ENCODE measurements at regions not wholly inside any gene's neighbourhood (a gene's known extent, or its start where the extent isn't known, plus 50 kb on each side); places are given as distances from the start of the nearest gene placed in this dataset.

DNA sequence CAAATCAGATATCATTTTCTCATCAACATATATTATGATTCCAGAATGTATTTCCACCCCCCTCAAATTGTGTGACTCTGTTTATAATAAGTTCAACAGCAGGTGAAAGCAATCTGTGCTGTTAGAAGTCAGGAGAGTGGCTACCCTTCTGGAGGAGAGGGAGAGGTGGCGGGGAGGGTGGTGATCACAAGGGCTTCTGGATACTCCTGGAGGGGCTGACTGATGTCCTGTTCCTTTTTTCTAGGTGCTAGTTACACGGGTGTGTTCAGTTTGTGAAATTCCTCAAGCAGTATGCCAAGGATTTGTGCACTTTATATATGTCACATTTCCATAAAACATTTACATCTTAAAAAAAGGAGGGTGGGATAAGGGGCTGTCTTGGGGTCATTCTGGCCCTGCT is 119.1 kb downstream of the IRF8 start:
- DNase-seq (ENCODE audit: low read depth) = no peak

DNA sequence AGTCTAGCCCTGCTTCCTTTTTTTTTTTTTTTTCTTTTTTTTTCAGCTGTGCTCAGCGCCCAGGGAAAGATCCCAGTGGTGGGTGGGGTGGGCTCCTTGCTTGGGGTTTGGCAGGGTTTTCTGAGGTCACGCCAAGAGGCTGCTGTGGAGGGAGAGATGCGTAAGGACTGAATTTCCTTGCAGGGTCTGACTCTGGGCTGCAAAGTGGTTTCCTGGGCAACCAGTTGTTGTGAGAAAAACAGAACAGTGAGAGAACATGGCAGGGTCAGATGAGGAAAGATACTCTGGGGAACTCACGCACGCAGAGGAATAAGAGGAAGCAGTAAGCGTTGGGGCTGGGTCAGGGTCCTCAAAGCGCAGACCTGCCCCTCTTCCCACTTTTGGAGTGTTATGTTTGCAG is 119.5 kb downstream of the IRF8 start:
- no peak for DNase-seq (ENCODE audit: low read depth)

DNA sequence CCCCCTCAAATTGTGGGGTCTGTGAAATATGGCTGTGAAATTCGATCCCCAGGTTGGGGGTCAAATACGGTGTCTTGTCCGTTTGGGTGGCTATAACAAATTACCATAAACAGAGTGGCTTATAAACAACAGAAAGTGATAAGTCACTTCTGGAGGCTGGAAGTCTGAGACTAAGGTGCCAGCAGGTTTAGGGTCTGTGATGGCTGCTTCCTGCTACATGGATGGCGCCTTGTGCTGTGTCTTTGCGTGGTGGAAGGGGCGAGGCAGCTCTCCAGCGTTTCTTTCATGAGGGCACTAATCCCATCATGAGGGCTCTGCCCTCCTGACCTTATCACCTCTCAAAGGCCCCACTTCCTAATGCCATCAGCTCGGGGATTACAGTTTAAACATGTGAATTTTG is 120.0 kb downstream of the IRF8 start:
- DNase-seq (ENCODE audit: low read depth) = no peak

DNA sequence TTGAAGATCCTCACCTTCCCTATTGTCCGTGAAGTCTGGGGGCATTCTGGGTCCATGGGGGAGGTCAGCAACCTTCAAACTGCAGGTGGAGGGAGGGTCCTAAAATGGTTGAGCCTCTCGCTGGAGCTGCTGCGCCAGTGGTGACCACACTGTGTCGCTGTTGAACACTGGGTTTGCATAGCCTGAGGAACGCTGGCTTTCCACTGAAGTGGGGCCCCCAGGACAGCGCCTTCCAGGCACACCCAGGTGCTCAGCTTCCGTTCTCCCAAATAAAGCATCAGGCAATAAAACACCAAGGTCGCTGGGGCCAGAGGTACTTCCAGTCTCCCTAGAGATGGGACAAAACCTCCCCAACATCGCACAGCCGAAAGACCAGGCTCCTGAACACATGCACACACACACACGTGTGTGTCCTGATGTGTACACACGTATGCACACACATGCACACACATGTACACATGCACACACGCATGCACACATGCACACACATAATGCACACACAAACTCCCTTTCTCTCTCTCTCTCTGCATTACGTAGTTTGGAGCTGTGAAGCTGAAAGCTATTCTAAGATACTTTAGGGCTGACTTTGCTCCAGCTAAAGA is 120.6 kb downstream of the IRF8 start:
- no peak for DNase-seq (ENCODE audit: low read depth)

DNA sequence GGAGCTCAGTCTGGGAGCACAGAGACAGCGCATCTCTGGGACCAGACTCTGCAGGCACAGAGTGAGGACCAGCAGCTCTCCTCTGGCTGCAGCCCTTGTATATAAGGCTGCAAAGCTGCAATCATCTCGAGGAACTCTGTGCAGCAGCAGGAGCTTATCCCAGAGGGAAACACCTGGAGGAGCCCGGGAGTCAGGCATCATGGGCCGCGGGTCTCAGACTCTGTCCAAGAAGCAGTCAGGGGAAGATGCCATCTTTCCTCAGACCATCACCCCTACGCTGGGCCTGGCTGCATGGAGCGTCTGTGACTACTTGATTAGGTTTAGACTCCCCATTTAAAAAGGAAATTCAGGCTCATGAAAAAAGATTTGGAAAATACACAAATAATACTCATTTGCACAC is 122.0 kb downstream of the IRF8 start:
- no peak for DNase-seq (ENCODE audit: low read depth)

DNA sequence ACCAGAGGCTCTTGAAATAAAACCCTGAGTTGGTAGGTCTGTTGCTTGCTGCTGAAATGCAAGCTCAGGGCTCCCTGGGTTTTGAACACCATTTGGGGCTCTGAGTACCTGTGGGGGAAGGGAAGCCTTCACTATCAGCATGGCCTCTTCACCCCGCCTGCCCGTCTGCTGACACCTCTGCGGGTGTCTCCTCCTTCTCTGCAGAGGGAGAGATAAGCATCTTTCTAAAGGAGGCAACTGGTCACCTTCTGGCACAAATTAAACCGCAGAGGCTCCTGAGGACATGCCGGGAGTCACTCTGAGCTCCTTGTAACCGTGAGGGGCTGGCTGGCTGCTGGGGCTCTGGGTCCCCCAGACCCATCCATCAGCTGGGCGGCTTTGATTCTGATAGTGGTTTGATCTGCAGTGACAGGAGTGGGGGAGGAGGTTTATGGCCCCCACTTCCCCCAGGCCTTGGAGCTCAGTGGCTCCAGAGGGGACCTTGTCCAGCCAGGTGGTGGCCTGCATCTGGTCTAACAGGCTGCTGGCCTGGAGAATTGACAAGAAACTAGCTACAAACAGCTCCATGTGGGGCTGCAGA is 123.5 kb downstream of the IRF8 start:
- DNase-seq (ENCODE audit: low read depth) = no peak

DNA sequence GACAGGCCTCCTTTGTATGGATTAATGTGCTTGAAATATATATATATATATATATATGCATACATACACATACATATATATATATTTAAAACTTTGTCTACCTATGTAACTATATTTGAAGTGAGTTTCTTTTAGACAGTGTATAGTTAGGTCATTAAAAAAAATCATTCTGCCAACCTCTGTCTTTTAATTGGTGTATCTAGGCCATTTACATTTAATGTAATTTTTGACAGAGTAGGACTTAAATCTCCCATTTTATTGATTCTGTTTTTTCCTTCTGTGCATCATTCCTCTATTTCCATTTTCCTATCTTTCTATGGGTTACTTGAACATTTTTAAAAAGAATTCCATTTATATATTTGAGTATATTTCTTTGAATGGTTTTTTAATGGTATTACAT is 125.2 kb downstream of the IRF8 start:
- no peak for DNase-seq (ENCODE audit: low read depth)

DNA sequence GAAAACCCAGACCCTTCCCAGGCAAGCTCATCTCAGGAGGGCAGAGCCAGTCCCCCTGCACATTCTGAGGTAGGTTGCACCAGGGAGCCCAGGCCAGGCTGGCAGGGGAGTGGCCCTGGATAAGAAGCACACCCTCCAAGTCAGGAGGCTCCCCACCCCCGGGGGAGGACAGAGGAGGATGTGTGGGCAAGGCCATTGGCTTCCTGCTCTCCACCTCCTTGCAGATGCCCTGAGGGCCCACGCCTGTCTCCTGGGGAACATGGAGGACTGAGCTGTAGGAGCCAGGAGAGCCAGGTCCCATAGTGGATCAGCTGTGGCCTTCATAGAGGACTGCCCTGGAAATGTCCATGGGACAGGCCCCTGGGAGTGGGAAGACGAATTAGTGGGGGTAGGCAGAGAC is 126.7 kb downstream of the IRF8 start:
- DNase-seq (ENCODE audit: low read depth) = no peak

DNA sequence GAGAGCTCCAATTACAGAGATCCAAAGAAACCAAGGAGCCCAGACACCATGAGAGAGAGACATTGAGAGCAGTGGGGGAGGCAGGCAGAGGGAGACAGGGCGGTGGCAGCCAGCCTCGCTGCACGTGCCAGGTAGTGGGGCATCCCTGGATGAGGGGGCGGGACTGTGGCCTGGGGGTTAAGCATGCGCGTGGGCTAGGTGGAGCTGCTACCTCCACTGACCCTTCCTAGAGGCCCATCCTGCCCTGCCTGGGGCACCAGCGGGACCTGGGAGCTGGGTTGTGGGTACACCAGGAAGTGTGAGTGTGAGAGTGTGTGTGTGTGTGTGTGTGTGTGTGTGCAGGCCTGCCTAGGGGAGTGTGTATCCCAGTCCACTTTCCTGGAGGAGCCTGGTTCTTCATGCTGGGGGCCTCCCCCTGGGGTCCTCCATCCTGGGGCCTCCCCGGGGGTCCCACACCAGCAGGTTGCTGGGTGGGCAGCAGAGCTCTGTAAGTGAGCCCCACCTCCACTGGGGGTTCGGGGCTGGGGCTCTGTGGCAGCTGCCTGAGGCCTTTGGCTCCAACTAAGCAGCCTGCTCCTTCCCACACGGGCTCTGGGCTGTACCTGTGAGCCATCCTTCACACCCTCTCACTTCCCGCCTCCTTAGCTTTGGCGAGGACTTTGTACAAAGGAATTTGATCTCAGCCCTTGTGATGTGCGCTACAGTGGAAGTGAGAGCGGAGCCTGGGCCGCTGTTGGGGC is 127.4 kb downstream of the IRF8 start:
- no peak for DNase-seq (ENCODE audit: low read depth)

DNA sequence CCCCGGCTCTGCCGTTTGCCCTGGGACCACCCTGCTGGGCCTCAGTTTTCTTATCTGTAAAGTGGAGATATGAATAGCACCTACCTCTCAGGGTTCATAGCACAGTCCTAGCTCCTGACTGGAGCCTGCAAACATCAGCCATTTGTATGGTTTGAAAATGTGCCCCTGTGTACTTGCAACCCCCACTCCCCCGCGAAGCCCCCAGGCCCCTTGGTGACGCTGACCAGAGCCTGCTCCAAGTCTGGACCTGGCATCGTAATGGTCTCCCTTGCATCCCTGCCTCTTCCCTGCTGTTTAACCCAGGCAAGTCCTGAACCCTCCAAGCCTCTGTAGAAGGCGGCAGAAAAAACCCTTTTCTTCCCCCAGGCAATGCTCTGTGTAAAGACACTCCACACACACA is 128.0 kb downstream of the IRF8 start:
- DNase-seq (ENCODE audit: low read depth) = no peak

DNA sequence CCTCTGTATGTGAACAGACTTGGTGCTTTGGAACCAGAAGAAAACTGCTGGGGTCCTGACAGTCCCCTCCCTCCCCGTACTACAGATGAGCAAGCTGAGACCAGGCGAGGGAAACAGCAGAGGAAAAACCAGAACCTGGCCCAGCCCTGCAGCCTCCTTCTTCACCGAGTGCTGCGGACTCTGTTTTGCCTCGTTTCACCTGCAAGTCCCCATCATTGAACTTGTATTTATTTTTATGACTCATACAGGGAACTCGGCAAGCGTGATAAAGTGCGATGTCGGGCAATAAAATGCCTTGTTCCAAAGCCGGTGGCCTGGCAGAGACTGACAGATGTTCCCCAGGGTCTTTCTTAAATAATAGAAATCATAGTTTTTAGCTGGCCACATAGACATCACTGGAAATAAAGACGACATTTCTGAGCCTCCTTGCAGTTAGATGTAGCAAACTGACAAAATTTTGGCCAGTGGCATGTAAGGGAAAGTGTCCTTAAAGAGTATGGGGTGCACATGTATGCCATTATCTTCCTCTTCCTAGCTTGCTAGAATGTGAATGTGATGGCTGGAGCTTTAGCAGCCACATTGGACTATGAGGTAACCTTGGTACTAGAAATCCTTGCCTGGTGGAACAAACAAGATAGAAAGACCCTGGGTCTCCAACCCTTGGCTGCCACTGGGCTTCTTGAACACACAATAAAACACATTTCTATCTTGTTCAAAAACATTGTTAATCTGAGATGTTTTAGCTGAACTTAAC is 128.6 kb downstream of the IRF8 start:
- no peak for DNase-seq (ENCODE audit: low read depth)

DNA sequence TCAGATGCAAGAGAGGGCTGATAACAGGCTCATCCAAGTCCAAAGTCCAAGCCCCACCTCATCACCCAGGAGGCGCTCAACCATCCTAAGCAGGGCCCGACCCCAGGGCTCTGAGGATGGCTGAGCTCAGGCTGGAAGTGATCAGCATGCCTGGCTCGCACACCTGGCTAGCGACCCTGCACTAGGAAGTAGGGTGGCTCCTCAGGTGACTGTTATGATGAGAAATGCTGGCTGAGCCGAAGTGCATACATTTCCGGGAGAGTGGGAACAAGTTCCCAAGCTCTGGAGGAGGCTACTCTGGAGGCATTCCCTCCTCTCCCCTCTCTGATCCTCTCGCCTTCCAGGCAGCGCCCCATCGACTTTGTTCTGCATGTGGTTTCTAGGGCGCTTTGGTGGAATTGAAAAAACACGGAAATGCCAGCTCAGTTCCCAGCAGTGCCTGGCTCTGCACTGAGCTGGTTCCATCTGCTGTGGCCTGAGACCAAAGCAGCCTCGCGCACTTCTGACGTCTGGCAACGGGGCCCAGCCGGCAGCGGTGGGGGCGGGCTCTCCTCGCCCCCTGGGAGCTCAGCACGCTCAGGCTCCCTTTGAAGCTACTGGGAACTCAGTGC is 130.3 kb downstream of the IRF8 start:
- no peak for DNase-seq (ENCODE audit: low read depth)

DNA sequence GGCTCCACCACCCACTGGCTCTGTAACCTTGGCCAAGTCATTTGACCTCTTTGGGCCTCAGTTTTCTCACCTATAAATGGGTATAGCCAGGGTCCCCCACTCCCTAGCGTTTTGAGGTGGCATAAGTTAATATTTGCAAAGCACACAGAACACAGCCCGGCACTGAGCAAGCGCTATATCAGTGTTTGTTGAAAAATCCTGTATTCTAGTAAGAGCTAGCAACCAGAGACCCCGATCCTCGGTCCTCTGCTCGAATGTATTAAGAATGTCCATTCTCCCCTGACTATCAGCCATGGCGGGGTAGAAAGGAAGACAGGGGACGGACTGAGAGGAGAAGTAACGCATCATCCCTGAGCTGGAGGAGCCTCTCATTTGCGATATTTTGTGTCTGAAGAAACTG is 131.2 kb downstream of the IRF8 start:
- DNase-seq (ENCODE audit: low read depth) = no peak

DNA sequence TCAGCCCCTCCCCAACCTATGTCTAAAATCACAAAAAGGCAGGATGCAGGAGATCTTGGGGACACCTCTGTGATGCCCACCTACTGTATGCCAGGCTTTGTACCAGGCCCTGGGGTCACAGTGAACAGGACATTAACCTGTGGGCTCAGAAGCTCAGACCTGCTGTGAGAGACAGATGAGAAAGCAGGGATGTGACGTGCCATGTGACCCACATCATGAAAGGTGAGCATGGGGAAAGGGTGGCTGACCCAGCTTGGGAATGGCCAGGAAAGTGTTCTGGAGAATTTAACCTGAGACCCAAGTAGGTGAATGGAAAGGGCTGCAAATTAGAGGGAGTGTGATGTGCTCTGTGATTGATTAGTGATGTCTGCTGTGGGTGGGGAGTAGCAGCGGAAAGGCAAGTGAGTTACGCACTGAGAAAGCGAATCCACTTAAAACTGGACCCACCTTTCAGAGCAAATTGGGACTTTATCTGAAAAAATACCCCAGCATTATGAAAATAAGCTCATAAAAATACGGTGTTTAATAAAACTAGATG is 132.2 kb downstream of the IRF8 start:
- no peak for DNase-seq (ENCODE audit: low read depth)

DNA sequence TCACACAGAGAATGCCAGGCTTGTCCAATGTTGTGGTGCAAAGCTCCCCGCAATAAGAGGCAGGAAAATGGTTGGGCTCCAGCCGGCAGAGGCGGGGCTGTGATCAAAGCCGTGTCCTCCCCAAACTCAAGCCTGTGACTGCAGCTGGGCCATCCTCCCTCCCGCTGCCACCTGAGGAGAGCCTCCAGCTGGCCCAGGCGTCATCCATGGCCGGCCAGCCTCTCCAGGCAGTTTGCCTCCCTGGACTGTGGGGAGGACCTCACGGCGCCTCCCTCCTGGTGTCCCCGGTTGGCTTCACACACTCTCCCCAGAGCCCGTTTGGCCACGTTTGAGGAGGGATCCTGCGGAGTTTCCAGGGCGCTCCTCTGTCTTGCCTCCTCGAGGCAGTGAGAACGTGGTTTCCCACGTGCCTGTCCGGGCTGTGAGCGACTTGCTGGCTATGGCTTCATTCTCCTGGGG is 134.1 kb downstream of the IRF8 start:
- DNase-seq (ENCODE audit: low read depth) = no peak

DNA sequence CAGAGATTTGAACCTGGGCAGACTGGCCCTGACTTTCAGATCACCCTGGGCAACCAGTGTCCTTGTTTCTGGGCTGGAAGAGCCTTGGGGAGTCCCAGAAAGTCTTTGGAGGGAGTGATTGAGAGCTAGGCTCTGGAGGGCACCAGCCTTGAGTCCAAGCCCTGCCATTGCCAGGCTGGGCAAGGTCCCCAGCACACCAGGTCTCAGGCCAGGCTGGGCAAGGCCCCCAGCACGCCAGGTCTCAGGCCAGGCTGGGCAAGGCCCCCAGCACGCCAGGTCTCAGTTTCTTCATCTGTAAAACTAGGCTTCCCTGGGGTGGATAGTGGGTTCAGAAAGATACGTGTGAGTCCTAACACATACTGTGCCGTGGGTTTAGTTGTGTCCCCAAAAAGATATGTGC is 135.0 kb downstream of the IRF8 start:
- DNase-seq (ENCODE audit: low read depth) = no peak

DNA sequence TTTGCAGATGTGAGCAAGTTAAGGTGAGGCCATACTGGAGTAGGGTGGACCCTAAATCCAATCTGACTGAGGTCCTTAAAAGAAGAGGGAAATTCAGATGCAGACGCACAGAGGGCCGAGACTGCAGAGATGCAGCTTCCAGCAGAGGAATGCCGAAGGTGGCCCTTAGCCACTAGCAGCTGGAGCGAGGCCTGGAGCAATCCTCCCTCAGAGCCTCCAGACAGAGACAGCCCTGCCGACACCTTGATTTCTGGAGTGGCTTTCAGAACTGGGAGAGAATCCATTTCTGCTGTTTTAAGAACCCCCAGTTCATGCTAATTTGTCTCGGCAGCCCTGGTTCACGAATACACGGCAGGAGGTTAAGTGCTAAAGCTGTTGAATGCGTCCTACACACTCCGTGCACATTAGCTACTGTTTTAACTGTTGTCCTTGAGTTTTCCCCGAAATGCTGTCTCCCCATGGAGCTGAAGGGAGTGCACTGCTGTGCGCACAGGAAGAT is 135.5 kb downstream of the IRF8 start:
- no peak for DNase-seq (ENCODE audit: low read depth)

DNA sequence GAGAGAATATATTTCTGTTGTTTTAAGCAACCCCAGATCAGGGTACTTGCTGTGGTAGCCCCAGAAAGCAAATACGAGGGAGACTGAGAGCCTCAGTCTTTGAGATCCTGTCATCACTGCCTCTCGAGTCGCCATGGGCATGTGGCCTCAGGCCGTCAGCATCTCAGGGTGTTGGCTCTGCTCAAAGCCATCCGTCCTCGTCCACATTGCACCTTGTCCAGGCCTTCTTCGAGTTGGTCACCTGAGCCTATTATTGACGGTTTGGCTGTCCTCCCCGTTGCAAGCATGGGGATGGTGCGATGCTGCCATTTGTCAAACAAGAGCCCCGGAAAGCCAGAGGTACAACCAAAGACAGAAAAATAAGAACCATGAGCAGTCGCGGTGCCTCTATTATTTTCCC is 136.9 kb downstream of the IRF8 start:
- DNase-seq (ENCODE audit: low read depth) = no peak

DNA sequence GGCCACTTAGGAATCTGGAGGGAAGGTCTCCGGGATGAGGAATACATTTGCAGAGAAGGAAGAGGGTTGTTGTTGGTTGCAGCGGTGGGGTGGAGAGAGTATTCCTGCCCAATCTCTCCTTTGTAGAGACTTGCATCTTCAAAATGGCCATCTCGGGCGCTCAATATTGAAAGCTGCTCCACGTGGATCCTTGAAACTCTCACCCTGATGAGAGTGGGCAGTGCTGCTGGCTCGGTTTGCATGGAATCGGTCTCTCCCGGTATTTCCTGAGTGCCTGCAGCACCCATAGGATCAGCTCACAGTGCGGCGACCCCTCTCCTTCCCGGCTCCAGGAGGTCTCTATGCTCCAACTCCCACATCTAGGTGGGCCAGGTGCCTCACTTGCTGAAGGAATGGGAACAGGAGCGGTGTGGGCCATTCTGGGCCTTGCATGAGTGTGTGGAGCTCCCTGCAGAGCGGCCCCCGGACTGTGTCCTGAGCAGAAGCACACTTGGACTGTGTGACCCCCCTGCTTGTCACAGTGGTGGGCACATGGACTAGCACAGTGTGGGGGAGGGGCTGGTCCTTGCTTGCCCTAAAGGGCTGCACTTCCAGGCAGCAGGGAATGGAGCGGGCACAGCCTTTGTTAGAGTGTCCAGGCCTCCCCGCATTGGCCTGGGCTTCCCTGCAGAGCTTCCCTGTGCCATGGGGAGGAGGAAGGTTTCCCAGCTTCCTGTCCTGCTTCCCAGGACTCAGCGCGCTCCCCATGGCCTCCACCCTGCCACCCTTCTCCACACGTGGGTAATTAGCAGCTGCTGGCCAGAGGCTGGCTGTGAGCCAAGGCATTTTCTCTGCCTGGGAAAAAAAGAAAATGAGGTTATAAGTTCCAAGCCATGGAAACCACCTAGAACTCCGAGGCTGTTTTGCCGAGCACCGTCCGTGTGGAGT is 139.3 kb downstream of the IRF8 start:
- no peak for DNase-seq (ENCODE audit: low read depth)

DNA sequence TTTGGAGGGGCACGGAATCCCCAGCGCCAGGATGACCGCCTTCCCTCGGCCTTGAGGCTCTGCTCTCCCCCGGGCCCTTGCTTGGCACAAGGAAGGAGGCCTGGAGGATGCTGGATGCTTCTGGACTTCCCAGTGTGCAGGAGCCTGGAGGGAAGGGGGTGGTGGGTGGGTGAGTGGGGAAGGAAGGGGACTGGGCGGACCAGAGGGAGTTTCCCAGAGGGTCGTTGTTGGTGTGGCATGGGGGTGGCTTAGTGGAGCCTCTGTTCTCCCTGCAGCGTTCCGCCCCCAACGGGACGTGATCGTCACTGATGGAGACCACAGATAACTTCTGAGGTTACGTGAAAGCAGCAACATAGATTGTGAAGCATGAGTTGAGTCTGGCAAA is 140.0 kb downstream of the IRF8 start:
- DNase-seq (ENCODE audit: low read depth) = no peak

DNA sequence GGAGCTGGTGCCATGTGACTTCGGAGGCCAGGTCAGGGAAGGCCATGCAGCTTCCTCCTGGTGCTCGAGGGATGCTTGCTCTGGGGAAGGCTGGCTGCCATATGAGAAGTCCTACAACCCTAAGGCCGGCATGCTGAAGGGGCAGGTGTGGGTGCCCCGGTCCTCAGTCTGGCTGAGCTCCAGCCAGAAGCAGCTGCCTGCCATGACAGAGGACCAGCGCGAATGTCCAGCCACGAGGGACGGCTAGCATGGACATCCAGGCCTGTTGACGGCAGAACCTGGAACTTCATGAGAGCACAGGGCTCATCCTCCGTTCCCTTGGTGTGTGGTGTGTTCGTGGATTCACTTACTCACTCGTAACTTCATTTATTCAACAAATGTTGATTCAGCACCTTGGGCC is 140.6 kb downstream of the IRF8 start:
- DNase-seq (ENCODE audit: low read depth) = no peak
